Urothelium cell line (cell line): ENCODE measurements at regions not wholly inside any gene's neighbourhood (a gene's known extent, or its start where the extent isn't known, plus 50 kb on each side); places are given as distances from the start of the nearest gene placed in this dataset.

ENCODE experiments used
- DNase-seq: peaks from one replicate; pipeline ENCODE4 v3.0.0; 2011; ENCODE audit warnings: low spot score, mixed read lengths
- FAIRE-seq: peaks from 2 replicates; lab custom pipeline; 2011; peaks lifted over from hg19 to GRCh38; lab: Jason Lieb, UNC

- DNase-seq (no peak), FAIRE-seq (no peak)
These were observed 84.1 kb downstream of the TNFSF11 start for GRCh38 chr13:42658019-42658418.

- FAIRE-seq (no peak), DNase-seq (no peak)
These were observed 86.5 kb downstream of the TNFSF11 start for GRCh38 chr13:42660333-42660965.

GRCh38 chr13:42667638-42668037 is 93.7 kb downstream of the TNFSF11 start:
- DNase-seq (no peak), FAIRE-seq (no peak)

GRCh38 chr13:42671502-42671901 is 97.5 kb downstream of the TNFSF11 start:
- FAIRE-seq (no peak), DNase-seq (no peak)

- DNase-seq, result no peak
These were observed 99.7 kb downstream of the TNFSF11 start for GRCh38 chr13:42673677-42674076.

GRCh38 chr13:42680748-42681147 is 100.6 kb upstream of the FAM216B start:
- FAIRE-seq, result no peak
- DNase-seq, result no peak

More at GRCh38 chr13:42673677-42674076, 99.7 kb downstream of the TNFSF11 start:
- FAIRE-seq, result no peak

- FAIRE-seq, result no peak
- no peak for DNase-seq
These were observed 99.9 kb upstream of the FAM216B start for GRCh38 chr13:42681326-42682100.

- FAIRE-seq, result no peak
- no peak for DNase-seq
These were observed 97.2 kb upstream of the FAM216B start for GRCh38 chr13:42684226-42684625.

GRCh38 chr13:42685751-42686150 is 95.6 kb upstream of the FAM216B start:
- no peak for FAIRE-seq
- DNase-seq, result no peak

- FAIRE-seq, result no peak
These were observed 95.2 kb upstream of the FAM216B start for GRCh38 chr13:42686165-42686564.

GRCh38 chr13:42688821-42689220 is 92.6 kb upstream of the FAM216B start:
- DNase-seq, result no peak
- FAIRE-seq, result no peak

More at GRCh38 chr13:42686165-42686564, 95.2 kb upstream of the FAM216B start:
- no peak for DNase-seq

GRCh38 chr13:42696191-42696590 is 85.2 kb upstream of the FAM216B start:
- peak; percentile 31 for DNase-seq
- no peak for FAIRE-seq

GRCh38 chr13:42699912-42700311 is 81.5 kb upstream of the FAM216B start:
- FAIRE-seq, result no peak

GRCh38 chr13:42702716-42703115 is 78.7 kb upstream of the FAM216B start:
- FAIRE-seq (no peak), DNase-seq (no peak)

More at GRCh38 chr13:42699912-42700311, 81.5 kb upstream of the FAM216B start:
- no peak for DNase-seq

- no peak for FAIRE-seq
- no peak for DNase-seq
These were observed 77.6 kb upstream of the FAM216B start for GRCh38 chr13:42703740-42704139.

GRCh38 chr13:42706286-42706685 is 75.1 kb upstream of the FAM216B start:
- FAIRE-seq (no peak), DNase-seq (no peak)

GRCh38 chr13:42707048-42707447 is 74.3 kb upstream of the FAM216B start:
- DNase-seq (no peak), FAIRE-seq (no peak)

GRCh38 chr13:42707586-42707985 is 73.8 kb upstream of the FAM216B start:
- peak; percentile 8 for DNase-seq
- no peak for FAIRE-seq

GRCh38 chr13:42708391-42708790 is 73.0 kb upstream of the FAM216B start:
- DNase-seq (no peak), FAIRE-seq (no peak)

- FAIRE-seq, result no peak
- no peak for DNase-seq
These were observed 72.1 kb upstream of the FAM216B start for GRCh38 chr13:42709276-42709675.

- FAIRE-seq (no peak), DNase-seq (no peak)
These were observed 65.5 kb upstream of the FAM216B start for GRCh38 chr13:42715909-42716308.

GRCh38 chr13:42717176-42717575 is 64.2 kb upstream of the FAM216B start:
- DNase-seq, result no peak
- no peak for FAIRE-seq
